Globus pallidus (tissue), 1 donor: ENCODE measurements at regions not wholly inside any gene's neighbourhood (a gene's known extent, or its start where the extent isn't known, plus 50 kb on each side); places are given as distances from the start of the nearest gene placed in this dataset.
"Not testable (repeated sequence)": the region's sequence is repeated elsewhere in the genome, so short reads cannot be mapped to it uniquely, and the experiment has no call there.

Source experiments
- DNase-seq: peaks from one replicate; pipeline ENCODE4 v3.0.0-alpha.2; 2015; ENCODE audit warnings: low spot score

GRCh38 chr17:63293323-63294075 lies 152.6 kb downstream of the CYB561 start:
- no peak for DNase-seq

- no peak for DNase-seq
These were observed 151.3 kb downstream of the CYB561 start for GRCh38 chr17:63294776-63295175.

GRCh38 chr17:63295288-63295687 lies 150.8 kb downstream of the CYB561 start:
- DNase-seq = no peak

- no peak for DNase-seq
These were observed 150.1 kb downstream of the CYB561 start for GRCh38 chr17:63295839-63296590.

GRCh38 chr17:63298916-63299315 lies 147.2 kb downstream of the CYB561 start:
- DNase-seq = not testable (repeated sequence)

- no peak for DNase-seq
These were observed 141.3 kb downstream of the CYB561 start for GRCh38 chr17:63304704-63305261.

- DNase-seq = no peak
These were observed 140.2 kb downstream of the CYB561 start for GRCh38 chr17:63305857-63306256.

GRCh38 chr17:63306855-63307254 lies 139.3 kb downstream of the CYB561 start:
- DNase-seq = no peak

GRCh38 chr17:63308272-63308671 lies 137.8 kb downstream of the CYB561 start:
- DNase-seq = no peak

GRCh38 chr17:63309021-63309420 lies 137.1 kb downstream of the CYB561 start:
- no peak for DNase-seq

GRCh38 chr17:63311416-63311937 lies 134.6 kb downstream of the CYB561 start:
- no peak for DNase-seq

GRCh38 chr17:63314761-63315160 lies 131.3 kb downstream of the CYB561 start:
- DNase-seq = no peak

- DNase-seq = no peak
These were observed 130.0 kb downstream of the CYB561 start for GRCh38 chr17:63316100-63316499.

GRCh38 chr17:63317166-63317840 lies 128.8 kb downstream of the CYB561 start:
- DNase-seq = no peak

- DNase-seq = no peak
These were observed 120.3 kb downstream of the CYB561 start for GRCh38 chr17:63325808-63326207.

- no peak for DNase-seq
These were observed 116.2 kb downstream of the CYB561 start for GRCh38 chr17:63329876-63330275.

GRCh38 chr17:63331301-63332061 lies 114.6 kb downstream of the CYB561 start:
- no peak for DNase-seq

- peak; percentile 4 for DNase-seq
These were observed 113.8 kb downstream of the CYB561 start for GRCh38 chr17:63332286-63332685.

GRCh38 chr17:63333869-63334268 lies 112.2 kb downstream of the CYB561 start:
- no peak for DNase-seq

GRCh38 chr17:63335831-63336230 lies 110.3 kb downstream of the CYB561 start:
- DNase-seq = no peak

GRCh38 chr17:63337579-63337978 lies 108.5 kb downstream of the CYB561 start:
- no peak for DNase-seq

GRCh38 chr17:63338272-63338671 lies 107.8 kb downstream of the CYB561 start:
- no peak for DNase-seq
